ENCODE measurements at regions not wholly inside any gene's neighbourhood (a gene's known extent, or its start where the extent isn't known, plus 50 kb on each side); places are given as distances from the start of the nearest gene placed in this dataset.
"Not testable (repeated sequence)": the region's sequence is repeated elsewhere in the genome, so short reads cannot be mapped to it uniquely, and the experiment has no call there.

DNA sequence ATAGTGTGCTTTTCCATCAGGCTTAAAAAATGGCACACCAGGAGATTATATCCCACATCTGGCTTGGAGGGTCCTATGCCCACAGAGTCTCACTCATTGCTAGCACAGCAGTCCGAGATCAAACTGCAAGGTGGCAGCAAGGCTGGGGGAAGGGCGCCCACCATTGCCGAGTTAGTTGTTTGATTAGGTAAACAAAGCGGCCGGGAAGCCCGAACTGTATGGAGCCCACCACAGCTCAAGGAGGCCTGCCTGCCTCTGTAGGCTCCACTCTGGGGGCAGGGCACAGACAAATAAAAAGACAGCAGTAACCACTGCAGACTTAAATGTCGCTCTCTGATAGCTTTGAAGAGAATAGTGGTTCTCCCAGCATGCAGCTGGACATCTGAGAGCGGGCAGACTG lies 201.9 kb downstream of the COL12A1 start:
- not testable (repeated sequence) for TF ChIP-seq YY1 (IDR thresholded peaks at IDR 0.05; ENCODE audit: insufficient read depth, insufficient read length); SUZ12 (IDR thresholded peaks at IDR 0.05; ENCODE audit: extremely low read depth, insufficient read depth, insufficient read length)

Measured in NT2/D1 (cell line).